Uterus (tissue), 3 donors: ENCODE measurements at regions not wholly inside any gene's neighbourhood (a gene's known extent, or its start where the extent isn't known, plus 50 kb on each side); places are given as distances from the start of the nearest gene placed in this dataset.
A peak's percentile ranks its signal among the peaks of the same experiment; 100 is the strongest.

Experiments used
- DNase-seq, 2 donors: peaks; one replicate each; pipeline ENCODE4 v3.0.0-alpha.2; 2019 to 2020
- H3K27ac ChIP-seq, 2 donors: fragments of 200-600 bp; sonication (generic); 1 replicate in 1 of 2; 2 replicates in 1 of 2; pipeline ENCODE4 v1.5.1; 2016 to 2018
- H3K27me3 ChIP-seq, 2 donors: fragments of 200-600 bp; sonication (generic); one replicate each; pipeline ENCODE4 v1.5.1; 2018 to 2019; ENCODE audit warnings: control low read depth in 1 of 2
- H3K36me3 ChIP-seq, 2 donors: fragments of 200-600 bp; sonication (generic); one replicate each; pipeline ENCODE4 v1.5.1; 2019; ENCODE audit warnings: control low read depth in 1 of 2
- H3K4me1 ChIP-seq, 2 donors: fragments of 200-600 bp; sonication (generic); one replicate each; pipeline ENCODE4 v1.5.1; 2018 to 2019; ENCODE audit warnings: control low read depth in 1 of 2
- H3K4me3 ChIP-seq, 2 donors: fragments of 200-600 bp; sonication (generic); 1 replicate in 1 of 2; 2 replicates in 1 of 2; pipeline ENCODE4 v1.5.1; 2018 to 2019; ENCODE audit warnings: mild to moderate bottlenecking in 1 of 2
- H3K9me3 ChIP-seq, 2 donors: fragments of 200-600 bp; sonication (generic); one replicate each; pipeline ENCODE4 v1.5.1; 2019; ENCODE audit warnings: control low read depth in 1 of 2
- POLR2A ChIP-seq, 2 donors: fragments of 450-650 bp; IDR thresholded peaks; one replicate each; pipeline ENCODE4 v1.6.1; 2016; ENCODE audit warnings: antibody characterized with exemption in 2 of 2, mild to moderate bottlenecking in 1 of 2, moderate library complexity in 1 of 2
- intact Hi-C: fragments of 100-400 bp; cut with DNase I; formaldehyde crosslinking; loops from one replicate; pipeline ENCODE4 v1.15.1; 2023; ENCODE audit warnings: low total_unique reads
- TF ChIP-seq, protein P1 (sequence below), 4 experiments: fragments of 200-600 bp in 2 of 4; fragments of 450-650 bp in 2 of 4; sonication (generic) in 2 of 4; IDR thresholded peaks; one replicate each; pipeline ENCODE4 v1.5.1; 2016 to 2019; ENCODE audit warnings: antibody characterized with exemption in 4 of 4, mild to moderate bottlenecking in 2 of 4, moderate library complexity in 1 of 4
- donor health status: DM: yes; HTN: yes; CAD: no.

DNA sequence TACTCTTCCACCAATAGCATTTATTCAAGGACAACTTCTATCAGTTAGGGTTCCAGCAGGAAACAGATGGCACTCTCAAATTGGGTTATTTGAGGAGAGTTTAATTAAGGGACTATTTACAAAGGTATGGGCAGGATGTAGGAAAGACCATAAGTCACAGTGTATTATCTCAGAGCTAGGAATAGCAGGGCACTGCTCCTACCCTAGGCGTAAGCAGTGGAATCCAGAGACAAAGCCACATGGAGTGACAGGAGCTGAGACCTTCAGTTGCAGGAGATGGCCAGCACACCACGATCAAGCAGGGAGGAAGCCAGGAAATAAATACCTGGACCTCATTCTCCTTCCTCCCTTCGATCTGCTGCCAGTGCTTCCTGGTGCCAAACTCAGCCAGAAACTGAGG lies 274.9 kb upstream of the SLC30A5 start:
- no peak overlapping the region for H3K27ac ChIP-seq
- H3K4me1 ChIP-seq: no peaks in the 10 kb centered on the region
- no peaks in the 10 kb centered on the region for H3K36me3 ChIP-seq
- TF ChIP-seq POLR2A (IDR thresholded peaks at IDR 0.05): no peak
- TF ChIP-seq, protein P1, sequence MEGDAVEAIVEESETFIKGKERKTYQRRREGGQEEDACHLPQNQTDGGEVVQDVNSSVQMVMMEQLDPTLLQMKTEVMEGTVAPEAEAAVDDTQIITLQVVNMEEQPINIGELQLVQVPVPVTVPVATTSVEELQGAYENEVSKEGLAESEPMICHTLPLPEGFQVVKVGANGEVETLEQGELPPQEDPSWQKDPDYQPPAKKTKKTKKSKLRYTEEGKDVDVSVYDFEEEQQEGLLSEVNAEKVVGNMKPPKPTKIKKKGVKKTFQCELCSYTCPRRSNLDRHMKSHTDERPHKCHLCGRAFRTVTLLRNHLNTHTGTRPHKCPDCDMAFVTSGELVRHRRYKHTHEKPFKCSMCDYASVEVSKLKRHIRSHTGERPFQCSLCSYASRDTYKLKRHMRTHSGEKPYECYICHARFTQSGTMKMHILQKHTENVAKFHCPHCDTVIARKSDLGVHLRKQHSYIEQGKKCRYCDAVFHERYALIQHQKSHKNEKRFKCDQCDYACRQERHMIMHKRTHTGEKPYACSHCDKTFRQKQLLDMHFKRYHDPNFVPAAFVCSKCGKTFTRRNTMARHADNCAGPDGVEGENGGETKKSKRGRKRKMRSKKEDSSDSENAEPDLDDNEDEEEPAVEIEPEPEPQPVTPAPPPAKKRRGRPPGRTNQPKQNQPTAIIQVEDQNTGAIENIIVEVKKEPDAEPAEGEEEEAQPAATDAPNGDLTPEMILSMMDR (IDR thresholded peaks at IDR 0.05): no peak
- DNase-seq: no peak
- no peaks in the 10 kb centered on the region for H3K9me3 ChIP-seq
- intact Hi-C loops: no loop called here
- H3K4me3 ChIP-seq: no peak overlapping the region
- H3K27me3 ChIP-seq: no peaks in the 10 kb centered on the region

DNA sequence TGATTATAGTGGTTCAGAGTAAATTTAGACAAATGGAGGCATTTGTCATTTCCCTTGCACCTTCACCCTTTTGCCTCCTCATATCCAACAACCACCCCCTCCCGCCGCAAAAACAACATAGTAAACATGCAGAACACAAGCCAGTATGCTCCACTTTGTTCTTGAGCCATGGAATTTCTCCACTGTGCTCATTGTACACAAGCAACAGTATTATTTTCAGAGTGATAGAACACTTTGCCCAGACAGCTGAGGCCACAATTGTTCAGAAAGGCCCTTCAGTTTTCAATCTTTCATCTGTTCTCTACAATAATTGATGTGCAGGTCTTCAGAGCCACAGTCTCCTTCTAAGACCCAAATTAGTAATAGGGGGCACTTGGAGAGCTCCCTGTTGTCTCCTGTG lies 272.8 kb upstream of the SLC30A5 start:
- Histone ChIP-seq H3K27me3 (no peaks in the 10 kb centered on the region), H3K27ac (no peak overlapping the region), H3K36me3 (peaks cover 0 to 5% of the 10 kb centered on the region in 2 donors), H3K4me1 (no peaks in the 10 kb centered on the region), H3K4me3 (no peak overlapping the region), H3K9me3 (no peaks in the 10 kb centered on the region)
- intact Hi-C loops: no loop called here
- TF ChIP-seq POLR2A (IDR thresholded peaks at IDR 0.05): no peak
- no peak for DNase-seq

DNA sequence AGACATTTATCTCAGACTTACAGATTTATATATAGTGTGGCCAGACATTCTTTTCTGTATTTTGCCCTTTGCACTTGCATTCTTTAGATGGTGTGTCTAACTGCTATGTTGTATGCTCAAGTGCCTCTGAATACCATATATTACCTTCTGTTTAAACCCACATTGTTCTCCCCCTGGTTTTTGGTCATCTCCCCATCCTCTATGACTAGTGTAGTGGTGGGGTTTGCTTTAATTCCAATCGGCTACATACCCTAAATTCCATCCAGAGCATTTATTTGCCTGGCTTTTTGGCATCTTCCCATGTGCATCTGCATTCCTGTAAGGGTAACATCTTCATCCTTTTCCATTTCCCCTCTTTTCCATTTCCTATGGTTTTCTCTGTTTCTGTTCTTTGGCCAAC lies 271.0 kb upstream of the SLC30A5 start:
- intact Hi-C loops: no loop called here
- TF ChIP-seq, protein P1 (IDR thresholded peaks at IDR 0.05): no peak
- no peak for TF ChIP-seq POLR2A (IDR thresholded peaks at IDR 0.05)
- Histone ChIP-seq H3K27me3 (no peaks in the 10 kb centered on the region), H3K9me3 (no peaks in the 10 kb centered on the region), H3K36me3 (peaks cover 0 to 5% of the 10 kb centered on the region in 2 donors), H3K27ac (no peak overlapping the region), H3K4me1 (no peaks in the 10 kb centered on the region), H3K4me3 (no peak overlapping the region)
- DNase-seq: no peak

DNA sequence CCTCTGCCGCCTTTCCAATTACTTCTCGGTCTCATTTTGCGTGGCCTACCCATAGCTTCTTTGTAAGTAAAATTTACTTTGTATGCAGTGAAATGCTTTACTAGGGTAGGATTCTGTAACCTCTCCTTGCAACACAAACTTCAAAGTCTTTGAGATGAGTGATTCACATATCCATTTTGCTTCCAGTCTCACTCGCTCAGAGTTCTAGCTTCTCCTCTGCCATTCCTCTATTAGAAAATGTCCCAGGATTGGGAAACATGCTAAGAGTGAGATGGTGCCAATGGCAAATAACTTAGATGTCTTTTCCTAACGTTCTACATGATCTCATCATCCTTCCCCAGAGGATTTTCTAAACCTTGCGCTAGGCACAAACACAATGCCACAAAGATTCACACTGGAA lies 270.5 kb upstream of the SLC30A5 start:
- TF ChIP-seq POLR2A (IDR thresholded peaks at IDR 0.05): no peak
- TF ChIP-seq, protein P1 (IDR thresholded peaks at IDR 0.05): no peak
- Histone ChIP-seq H3K4me1 (no peaks in the 10 kb centered on the region), H3K27ac (no peak overlapping the region), H3K9me3 (no peaks in the 10 kb centered on the region), H3K36me3 (peaks cover 0 to 5% of the 10 kb centered on the region in 2 donors), H3K4me3 (no peak overlapping the region), H3K27me3 (no peaks in the 10 kb centered on the region)
- intact Hi-C loops: no loop called here
- DNase-seq: no peak

DNA sequence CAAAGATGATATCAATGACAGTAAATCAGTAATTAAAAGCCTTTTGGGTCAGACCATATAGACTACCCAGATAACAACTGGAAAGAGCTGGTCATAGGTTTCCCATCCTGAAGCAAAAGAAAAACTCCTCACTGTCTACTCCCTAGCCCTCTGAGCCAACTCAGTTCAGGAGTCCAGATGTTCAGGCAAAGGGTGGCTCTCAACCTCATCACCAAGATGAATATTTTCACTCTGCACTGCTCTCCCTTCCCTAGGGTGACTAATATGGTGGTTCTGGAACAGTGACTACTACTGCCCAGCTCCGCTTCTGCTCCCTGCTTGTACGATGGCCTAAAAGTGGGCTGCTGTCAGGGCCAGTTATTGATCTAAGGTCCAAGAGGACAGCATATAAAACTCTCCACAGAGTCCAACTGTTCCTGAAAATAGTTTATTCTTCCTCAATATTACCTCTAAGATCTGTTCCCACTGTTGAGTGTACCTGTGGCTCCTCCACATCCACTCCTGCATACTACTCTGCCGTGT lies 263.4 kb upstream of the SLC30A5 start:
- intact Hi-C loops: no loop called here
- TF ChIP-seq, protein P1 (IDR thresholded peaks at IDR 0.05): no peak
- TF ChIP-seq POLR2A (IDR thresholded peaks at IDR 0.05): no peak

DNA sequence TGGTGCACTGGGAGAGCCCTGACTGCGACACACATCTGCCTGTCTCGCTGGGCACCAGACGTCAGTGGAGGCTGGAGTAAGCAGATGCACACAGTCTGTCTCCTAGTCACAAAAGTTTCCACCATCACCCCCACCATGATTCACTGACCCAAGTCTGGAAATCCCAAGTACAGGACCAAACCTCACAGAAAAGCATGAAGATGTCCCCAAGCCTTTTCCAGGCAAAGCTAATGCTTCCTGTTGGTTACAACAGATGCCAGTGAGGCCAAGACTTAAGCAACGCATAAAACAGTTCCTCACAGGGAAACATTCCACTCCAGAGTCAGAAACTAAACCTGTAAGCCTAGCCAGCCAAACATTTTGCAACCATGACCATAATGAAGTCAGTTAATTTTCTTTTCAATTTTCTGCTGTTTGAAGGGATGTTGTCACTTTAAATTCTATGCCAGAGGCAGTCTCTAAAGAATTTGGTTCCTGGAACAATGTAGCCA lies 259.3 kb upstream of the SLC30A5 start:
- Histone ChIP-seq H3K4me3 (no peak overlapping the region), H3K27me3 (no peaks in the 10 kb centered on the region), H3K27ac (peak overlapping the region in 1 of 2 donors; percentile 34), H3K36me3 (no peaks in the 10 kb centered on the region), H3K9me3 (no peaks in the 10 kb centered on the region), H3K4me1 (no peaks in the 10 kb centered on the region)
- DNase-seq: no peak
- TF ChIP-seq, protein P1 (IDR thresholded peaks at IDR 0.05): no peak
- TF ChIP-seq POLR2A (IDR thresholded peaks at IDR 0.05): no peak
- intact Hi-C loops: no loop called here

More for the DNA sequence above, 263.4 kb upstream of the SLC30A5 start:
- H3K9me3 ChIP-seq: no peaks in the 10 kb centered on the region
- no peak for DNase-seq
- H3K4me3 ChIP-seq: no peak overlapping the region
- no peak overlapping the region for H3K27ac ChIP-seq
- no peaks in the 10 kb centered on the region for H3K4me1 ChIP-seq
- peaks cover 0 to 5% of the 10 kb centered on the region in 2 donors for H3K36me3 ChIP-seq
- no peaks in the 10 kb centered on the region for H3K27me3 ChIP-seq
